ENCODE measurements at regions not wholly inside any gene's neighbourhood (a gene's known extent, or its start where the extent isn't known, plus 50 kb on each side); places are given as distances from the start of the nearest gene placed in this dataset.

- TF ChIP-seq POLR2A (IDR thresholded peaks at IDR 0.05) = no peak
- TF ChIP-seq CTCF (IDR thresholded peaks at IDR 0.05) = no peak
Measured at GRCh38 chr2:212893216-212893615, 258.2 kb downstream of the IKZF2 start.
